Ishikawa (cell line): ENCODE measurements at regions not wholly inside any gene's neighbourhood (a gene's known extent, or its start where the extent isn't known, plus 50 kb on each side); places are given as distances from the start of the nearest gene placed in this dataset.

ENCODE experiments used
- CEBPB ChIP-seq: IDR thresholded peaks from 2 replicates; pipeline ENCODE4 v1.6.1; 2012
- EP300 ChIP-seq: IDR thresholded peaks from 2 replicates; pipeline ENCODE4 v1.6.1; 2012; ENCODE audit warnings: borderline replicate concordance
- FOXM1 ChIP-seq: IDR thresholded peaks from 2 replicates; pipeline ENCODE4 v1.6.1; 2012; ENCODE audit warnings: low read depth, borderline replicate concordance
- NFIC ChIP-seq: IDR thresholded peaks from 2 replicates; pipeline ENCODE4 v1.6.1; 2012
- RAD21 ChIP-seq: IDR thresholded peaks from 2 replicates; pipeline ENCODE4 v1.6.1; 2012; ENCODE audit warnings: low read depth
- REST ChIP-seq: IDR thresholded peaks from 2 replicates; pipeline ENCODE4 v1.6.1; 2012; ENCODE audit warnings: low read depth, mild to moderate bottlenecking
- TAF1 ChIP-seq: IDR thresholded peaks from 2 replicates; pipeline ENCODE4 v1.6.1; 2012; ENCODE audit warnings: low read depth, mild to moderate bottlenecking
- USF1 ChIP-seq: IDR thresholded peaks from 2 replicates; pipeline ENCODE4 v1.6.1; 2012
- YY1 ChIP-seq: IDR thresholded peaks from 2 replicates; pipeline ENCODE4 v1.6.1; 2012; ENCODE audit warnings: low read depth

- TF ChIP-seq TAF1, result no peak
- no peak for TF ChIP-seq RAD21
- TF ChIP-seq EP300, result no peak
- no peak for TF ChIP-seq YY1
- no peak for TF ChIP-seq USF1
- TF ChIP-seq FOXM1, result no peak
- no peak for TF ChIP-seq REST
- TF ChIP-seq NFIC, result no peak
- no peak for TF ChIP-seq CEBPB
These were observed 306.8 kb upstream of the FMN2 start for GRCh38 chr1:239784896-239785295.
